NCI-H2081 (cell line): ENCODE measurements at regions not wholly inside any gene's neighbourhood (a gene's known extent, or its start where the extent isn't known, plus 50 kb on each side); places are given as distances from the start of the nearest gene placed in this dataset.

Source experiments
- DNase-seq, 2 experiments: peaks; one replicate each; lab custom pipeline; 2025; lab: John Stamatoyannopoulos, UW

GRCh38 chr18:68623342-68623741, 91.6 kb downstream of the TMX3 start:
- DNase-seq: peak; percentile 43 to 57

- DNase-seq: no peak
These were observed 103.6 kb downstream of the TMX3 start for GRCh38 chr18:68611311-68611710.

GRCh38 chr18:68608851-68609490, 105.9 kb downstream of the TMX3 start:
- DNase-seq: no peak

- no peak for DNase-seq
These were observed 107.1 kb downstream of the TMX3 start for GRCh38 chr18:68607852-68608251.

- no peak for DNase-seq
These were observed 110.7 kb downstream of the TMX3 start for GRCh38 chr18:68604256-68604655.

- no peak for DNase-seq
These were observed 118.9 kb downstream of the TMX3 start for GRCh38 chr18:68596016-68596415.

- DNase-seq: peak in 1 of 2 experiments; percentile 3
These were observed 126.7 kb downstream of the TMX3 start for GRCh38 chr18:68588169-68588568.

- DNase-seq: no peak
These were observed 131.2 kb downstream of the TMX3 start for GRCh38 chr18:68583685-68584084.

- no peak for DNase-seq
These were observed 140.6 kb downstream of the TMX3 start for GRCh38 chr18:68574311-68574710.

GRCh38 chr18:68569936-68570335, 145.0 kb downstream of the TMX3 start:
- DNase-seq: no peak

- DNase-seq: no peak
These were observed 146.3 kb downstream of the TMX3 start for GRCh38 chr18:68568364-68569155.

- DNase-seq: no peak
These were observed 147.9 kb downstream of the TMX3 start for GRCh38 chr18:68566991-68567390.

- DNase-seq: no peak
These were observed 149.9 kb downstream of the TMX3 start for GRCh38 chr18:68564961-68565360.

- no peak for DNase-seq
These were observed 150.6 kb downstream of the TMX3 start for GRCh38 chr18:68564351-68564750.

GRCh38 chr18:68560128-68560527, 154.8 kb downstream of the TMX3 start:
- DNase-seq: no peak

GRCh38 chr18:68557183-68557582, 157.7 kb downstream of the TMX3 start:
- DNase-seq: no peak

GRCh38 chr18:68555879-68556301, 159.0 kb downstream of the TMX3 start:
- DNase-seq: no peak

- DNase-seq: no peak
These were observed 165.7 kb downstream of the TMX3 start for GRCh38 chr18:68548904-68549870.

- DNase-seq: no peak
These were observed 171.6 kb downstream of the TMX3 start for GRCh38 chr18:68543344-68543743.

- DNase-seq: no peak
These were observed 172.1 kb downstream of the TMX3 start for GRCh38 chr18:68542846-68543245.

GRCh38 chr18:68533641-68534040, 181.3 kb downstream of the TMX3 start:
- DNase-seq: no peak

- DNase-seq: no peak
These were observed 182.5 kb downstream of the TMX3 start for GRCh38 chr18:68532328-68532885.
